WTC11 (cell line): ENCODE measurements at regions not wholly inside any gene's neighbourhood (a gene's known extent, or its start where the extent isn't known, plus 50 kb on each side); places are given as distances from the start of the nearest gene placed in this dataset.
"Not testable (repeated sequence)": the region's sequence is repeated elsewhere in the genome, so short reads cannot be mapped to it uniquely, and the experiment has no call there.

Source experiments
- CREB1 ChIP-seq: sonication (generic); formaldehyde crosslinking; IDR thresholded peaks from 2 replicates; pipeline ENCODE4 v1.8.0; 2023; ENCODE audit warnings: mild to moderate bottlenecking, missing genetic modification reagents
- CTCF ChIP-seq: fragments of 200-600 bp; IDR thresholded peaks from 2 replicates; pipeline ENCODE4 v1.8.0; 2022; ENCODE audit warnings: antibody characterized with exemption
- E2F4 ChIP-seq: sonication (generic); formaldehyde crosslinking; IDR thresholded peaks from 2 replicates; pipeline ENCODE4 v1.8.1; 2022; ENCODE audit warnings: low read depth, mild to moderate bottlenecking, moderate library complexity, missing genetic modification reagents, borderline replicate concordance
- FOXJ3 ChIP-seq: sonication (generic); formaldehyde crosslinking; IDR thresholded peaks from 2 replicates; pipeline ENCODE4 v1.9.0; 2021; ENCODE audit warnings: missing genetic modification reagents, mild to moderate bottlenecking, borderline replicate concordance
- FOXP4 ChIP-seq: sonication (generic); formaldehyde crosslinking; IDR thresholded peaks from 2 replicates; pipeline ENCODE4 v1.8.0; 2022; ENCODE audit warnings: mild to moderate bottlenecking, missing genetic modification reagents
- GABPB1 ChIP-seq: sonication (generic); formaldehyde crosslinking; IDR thresholded peaks from 2 replicates; pipeline ENCODE4 v1.8.1; 2023; ENCODE audit warnings: mild to moderate bottlenecking, missing genetic modification reagents
- IRF1 ChIP-seq: sonication (generic); formaldehyde crosslinking; IDR thresholded peaks from 2 replicates; pipeline ENCODE4 v1.8.0; 2023; ENCODE audit warnings: missing genetic modification reagents
- JUN ChIP-seq: sonication (generic); formaldehyde crosslinking; IDR thresholded peaks from 2 replicates; pipeline ENCODE4 v1.8.0; 2023; ENCODE audit warnings: mild to moderate bottlenecking, missing genetic modification reagents
- MYBL2 ChIP-seq: sonication (generic); formaldehyde crosslinking; IDR thresholded peaks from 2 replicates; pipeline ENCODE4 v1.8.1; 2023; ENCODE audit warnings: mild to moderate bottlenecking, moderate library complexity, missing genetic modification reagents
- SP1 ChIP-seq: sonication (generic); formaldehyde crosslinking; conservative IDR thresholded peaks from 2 replicates; pipeline ENCODE4 v1.8.1; 2022; ENCODE audit warnings: missing genetic modification reagents
- TP53 ChIP-seq: sonication (generic); formaldehyde crosslinking; IDR thresholded peaks from 2 replicates; pipeline ENCODE4 v1.8.1; 2023; ENCODE audit warnings: mild to moderate bottlenecking, missing genetic modification reagents
- TF ChIP-seq, protein P1 (sequence below): sonication (generic); formaldehyde crosslinking; IDR thresholded peaks from 2 replicates; pipeline ENCODE4 v1.8.0; 2022; ENCODE audit warnings: mild to moderate bottlenecking, missing genetic modification reagents
- TF ChIP-seq, protein P2 (sequence below): sonication (generic); formaldehyde crosslinking; conservative IDR thresholded peaks from 2 replicates; pipeline ENCODE4 v1.8.1; 2022; ENCODE audit warnings: mild to moderate bottlenecking, missing genetic modification reagents
- TF ChIP-seq, protein P3 (sequence below): sonication (generic); formaldehyde crosslinking; IDR thresholded peaks from 2 replicates; pipeline ENCODE4 v1.8.1; 2023; ENCODE audit warnings: mild to moderate bottlenecking, missing genetic modification reagents, moderate library complexity

DNA sequence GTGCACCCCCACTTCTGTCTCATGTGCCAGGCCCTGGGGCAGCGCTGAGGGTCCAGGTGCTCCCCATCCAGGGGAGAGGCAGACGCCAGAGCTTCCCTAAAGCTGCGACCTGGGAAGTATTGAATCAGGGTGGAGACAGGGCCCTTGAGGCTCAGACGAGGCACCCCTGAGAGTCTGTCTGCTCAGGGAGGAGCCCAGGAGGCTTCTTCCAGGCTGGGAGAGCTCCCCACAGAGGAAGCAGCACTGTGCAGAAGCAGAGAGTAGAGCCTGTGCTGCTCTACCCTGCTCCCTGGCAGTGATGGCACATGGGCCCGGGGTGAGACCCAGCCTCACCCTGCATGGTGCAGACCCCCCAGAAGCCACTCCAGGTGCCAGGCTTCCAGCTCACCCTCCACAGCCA is 116.3 kb upstream of the MTLN start:
- not testable (repeated sequence) for TF ChIP-seq CTCF; GABPB1 (CRISPR knock-in tag); CREB1 (CRISPR knock-in tag); JUN (CRISPR knock-in tag); MYBL2 (CRISPR knock-in tag); SP1 (CRISPR knock-in tag); IRF1 (CRISPR knock-in tag); TP53 (CRISPR knock-in tag); FOXJ3 (CRISPR knock-in tag); E2F4 (CRISPR knock-in tag); FOXP4 (CRISPR knock-in tag)
- TF ChIP-seq, protein P1, sequence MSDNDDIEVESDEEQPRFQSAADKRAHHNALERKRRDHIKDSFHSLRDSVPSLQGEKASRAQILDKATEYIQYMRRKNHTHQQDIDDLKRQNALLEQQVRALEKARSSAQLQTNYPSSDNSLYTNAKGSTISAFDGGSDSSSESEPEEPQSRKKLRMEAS (CRISPR knock-in tag): not testable (repeated sequence)
- TF ChIP-seq, protein P2, sequence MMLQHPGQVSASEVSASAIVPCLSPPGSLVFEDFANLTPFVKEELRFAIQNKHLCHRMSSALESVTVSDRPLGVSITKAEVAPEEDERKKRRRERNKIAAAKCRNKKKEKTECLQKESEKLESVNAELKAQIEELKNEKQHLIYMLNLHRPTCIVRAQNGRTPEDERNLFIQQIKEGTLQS (CRISPR knock-in tag): not testable (repeated sequence)
- TF ChIP-seq, protein P3, sequence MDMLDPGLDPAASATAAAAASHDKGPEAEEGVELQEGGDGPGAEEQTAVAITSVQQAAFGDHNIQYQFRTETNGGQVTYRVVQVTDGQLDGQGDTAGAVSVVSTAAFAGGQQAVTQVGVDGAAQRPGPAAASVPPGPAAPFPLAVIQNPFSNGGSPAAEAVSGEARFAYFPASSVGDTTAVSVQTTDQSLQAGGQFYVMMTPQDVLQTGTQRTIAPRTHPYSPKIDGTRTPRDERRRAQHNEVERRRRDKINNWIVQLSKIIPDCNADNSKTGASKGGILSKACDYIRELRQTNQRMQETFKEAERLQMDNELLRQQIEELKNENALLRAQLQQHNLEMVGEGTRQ (CRISPR knock-in tag): not testable (repeated sequence)
